GM23338 (cell line): ENCODE measurements at regions not wholly inside any gene's neighbourhood (a gene's known extent, or its start where the extent isn't known, plus 50 kb on each side); places are given as distances from the start of the nearest gene placed in this dataset.

Experiments
- ATAC-seq: fragments of 200-7000 bp; cut with Tn5 transposase; 3 replicates; pipeline ENCODE4 v1.9.1; 2020
- DNase-seq: peaks from one replicate; pipeline ENCODE4 v3.0.0-alpha.2; 2015; ENCODE audit warnings: low spot score
- H2AFZ ChIP-seq: fragments of 200-600 bp; sonication (generic); 2 replicates; pipeline ENCODE4 v1.8.0; 2016; ENCODE audit warnings: antibody characterized with exemption, mild to moderate bottlenecking, moderate library complexity
- H3F3A ChIP-seq: fragments of 200-600 bp; sonication (generic); replicated peaks from 2 replicates; pipeline ENCODE4 v1.8.0; 2017; ENCODE audit warnings: antibody characterized with exemption, mixed run types, low read depth
- H3K27ac ChIP-seq: fragments of 200-600 bp; sonication (generic); 2 replicates; pipeline ENCODE4 v1.6.1; 2016; ENCODE audit warnings: low read depth
- H3K27me3 ChIP-seq: fragments of 200-600 bp; sonication (generic); 2 replicates; pipeline ENCODE4 v1.8.0; 2016; ENCODE audit warnings: mild to moderate bottlenecking, mixed run types, moderate library complexity; ENCODE audit not compliant: insufficient read depth
- H3K36me3 ChIP-seq: fragments of 200-600 bp; sonication (generic); 2 replicates; pipeline ENCODE4 v1.8.0; 2016; ENCODE audit warnings: mild to moderate bottlenecking; ENCODE audit not compliant: insufficient read depth
- H3K4me1 ChIP-seq: fragments of 200-600 bp; sonication (generic); 2 replicates; pipeline ENCODE4 v1.8.0; 2016; ENCODE audit warnings: mild to moderate bottlenecking, moderate library complexity; ENCODE audit not compliant: insufficient read depth
- H3K4me2 ChIP-seq: fragments of 200-600 bp; sonication (generic); 2 replicates; pipeline ENCODE4 v1.7.1; 2017; ENCODE audit warnings: mixed run types
- H3K4me3 ChIP-seq: fragments of 200-600 bp; sonication (generic); 2 replicates; pipeline ENCODE4 v1.6.1; 2016; ENCODE audit warnings: mixed run types
- H3K79me2 ChIP-seq: fragments of 200-600 bp; sonication (generic); replicated peaks from 2 replicates; pipeline ENCODE4 v1.8.0; 2017; ENCODE audit warnings: mild to moderate bottlenecking; ENCODE audit not compliant: insufficient read depth
- H3K9me2 ChIP-seq: fragments of 200-600 bp; sonication (generic); 2 replicates; pipeline ENCODE4 v1.8.0; 2017; ENCODE audit not compliant: insufficient read depth
- H4K20me1 ChIP-seq: fragments of 200-600 bp; sonication (generic); replicated peaks from 2 replicates; pipeline ENCODE4 v1.8.0; 2017; ENCODE audit warnings: mild to moderate bottlenecking; ENCODE audit not compliant: insufficient read depth
- H3K27ac Mint-ChIP-seq: 2 replicates; pipeline ENCODE4 v1.8.0; 2020; ENCODE audit warnings: inconsistent platforms, mild to moderate bottlenecking, moderate library complexity, mixed read lengths
- H3K27me3 Mint-ChIP-seq: 3 replicates; pipeline ENCODE4 v1.8.0; 2022; ENCODE audit warnings: low read depth, mild to moderate bottlenecking, moderate library complexity, mixed read lengths, inconsistent platforms; ENCODE audit not compliant: insufficient read depth, poor library complexity
- H3K36me3 Mint-ChIP-seq: 3 replicates; pipeline ENCODE4 v1.8.0; 2021; ENCODE audit warnings: low read depth, mild to moderate bottlenecking, inconsistent platforms, moderate library complexity, mixed read lengths
- H3K4me1 Mint-ChIP-seq: 3 replicates; pipeline ENCODE4 v1.8.0; 2020; ENCODE audit warnings: mild to moderate bottlenecking, inconsistent platforms, mixed read lengths
- H3K4me3 Mint-ChIP-seq: 3 replicates; pipeline ENCODE4 v1.8.0; 2021; ENCODE audit warnings: moderate library complexity, mild to moderate bottlenecking, inconsistent platforms, mixed read lengths
- H3K9me3 Mint-ChIP-seq: 3 replicates; pipeline ENCODE4 v1.8.0; 2020; ENCODE audit warnings: moderate library complexity, mild to moderate bottlenecking, inconsistent platforms, mixed read lengths
- CREB1 ChIP-seq: fragments of 250-450 bp; sonication (Bioruptor Pico); IDR thresholded peaks from 2 replicates; pipeline ENCODE4 v1.5.0; 2020; ENCODE audit warnings: low read depth, mild to moderate bottlenecking, moderate library complexity
- CTCF ChIP-seq, 2 experiments: fragments of 200-600 bp in 1 of 2; sonication (generic) in 1 of 2; conservative IDR thresholded peaks; 2 replicates each; pipeline versions ENCODE4 v1.5.1 to v1.6.1; 2016 to 2017; ENCODE audit warnings: antibody characterized with exemption in 2 of 2, low read depth in 2 of 2, mild to moderate bottlenecking in 2 of 2, moderate library complexity in 1 of 2
- ETS1 ChIP-seq: IDR thresholded peaks from 2 replicates; pipeline ENCODE4 v1.6.1; 2016; ENCODE audit warnings: antibody characterized with exemption
- JUNB ChIP-seq: IDR thresholded peaks from one replicate; pipeline ENCODE4 v1.6.1; 2016; ENCODE audit warnings: antibody characterized with exemption; ENCODE audit not compliant: unreplicated experiment
- NANOG ChIP-seq: IDR thresholded peaks from 2 replicates; pipeline ENCODE4 v1.6.1; 2016; ENCODE audit warnings: antibody characterized with exemption, borderline replicate concordance
- POLR2AphosphoS5 ChIP-seq: IDR thresholded peaks from 2 replicates; pipeline ENCODE4 v1.6.1; 2016; ENCODE audit warnings: antibody characterized with exemption, low read depth
- REST ChIP-seq: IDR thresholded peaks from one replicate; pipeline ENCODE4 v1.6.1; 2018; ENCODE audit warnings: antibody characterized with exemption; ENCODE audit not compliant: unreplicated experiment
- STAT1 ChIP-seq: IDR thresholded peaks from one replicate; pipeline ENCODE4 v1.6.1; 2016; ENCODE audit warnings: antibody characterized with exemption; ENCODE audit not compliant: unreplicated experiment
- ZNF114 ChIP-seq: fragments of 250-450 bp; sonication (Bioruptor Pico); IDR thresholded peaks from 2 replicates; pipeline ENCODE4 v1.5.0; 2020; ENCODE audit warnings: mild to moderate bottlenecking, moderate library complexity
- ZNF331 ChIP-seq: fragments of 250-450 bp; sonication (Bioruptor Pico); IDR thresholded peaks from 2 replicates; pipeline ENCODE4 v1.5.0; 2020; ENCODE audit warnings: low read depth, mild to moderate bottlenecking, moderate library complexity
- ZNF462 ChIP-seq: fragments of 250-450 bp; sonication (Bioruptor Pico); IDR thresholded peaks from 2 replicates; pipeline ENCODE4 v1.5.0; 2020; ENCODE audit warnings: mild to moderate bottlenecking, moderate library complexity

GRCh38 chr4:177066746-177067145 lies 242.9 kb upstream of the NEIL3 start (continued):
- no peak for TF ChIP-seq ZNF462 (CRISPR knock-in tag)
- TF ChIP-seq ETS1: no peak
- no peak for TF ChIP-seq ZNF114 (CRISPR knock-in tag)

- no peaks in the 10 kb centered on the region for H3K79me2 ChIP-seq
- no peak for TF ChIP-seq ZNF114 (CRISPR knock-in tag)
- no peak for TF ChIP-seq NANOG
- no peak for TF ChIP-seq CTCF (conservative IDR thresholded peaks at IDR 0.05; ENCODE audit: low read depth in 2 of 2)
- no peak for TF ChIP-seq ETS1
- TF ChIP-seq STAT1: no peak
- no peak for TF ChIP-seq REST
- no peak for TF ChIP-seq CREB1 (CRISPR knock-in tag)
- TF ChIP-seq POLR2AphosphoS5: no peak
- no peak for TF ChIP-seq JUNB
- TF ChIP-seq ZNF331 (CRISPR knock-in tag): no peak
Observed at GRCh38 chr4:177070533-177071058, 239.1 kb upstream of the NEIL3 start.

More at GRCh38 chr4:177070533-177071058, 239.1 kb upstream of the NEIL3 start:
- Histone ChIP-seq H3K4me3 (no peak overlapping the region), H3K4me2 (no peak overlapping the region), H3K4me1 (no peaks in the 10 kb centered on the region), H4K20me1 (no peaks in the 10 kb centered on the region), H2AFZ (no peak overlapping the region), H3K27ac (no peak overlapping the region), H3K36me3 (no peaks in the 10 kb centered on the region), H3K9me2 (no peaks in the 10 kb centered on the region), H3F3A (no peaks in the 10 kb centered on the region), H3K27me3 (no peaks in the 10 kb centered on the region)
- H3K9me3 Mint-ChIP-seq: peaks cover 3% of the 10 kb centered on the region; the same call in 1 of the 3 replicates
- no peaks in the 10 kb centered on the region for H3K27me3 Mint-ChIP-seq
- DNase-seq (no peak), ATAC-seq (no peak)
- H3K36me3 Mint-ChIP-seq: no peaks in the 10 kb centered on the region
- no peaks in the 10 kb centered on the region for H3K4me1 Mint-ChIP-seq
- H3K27ac Mint-ChIP-seq: no peak overlapping the region
- no peak overlapping the region for H3K4me3 Mint-ChIP-seq
